GM12801 (cell line): ENCODE measurements at regions not wholly inside any gene's neighbourhood (a gene's known extent, or its start where the extent isn't known, plus 50 kb on each side); places are given as distances from the start of the nearest gene placed in this dataset.

ENCODE experiments used
- CTCF ChIP-seq: IDR thresholded peaks from one replicate; pipeline ENCODE4 v1.5.1; 2011; ENCODE audit warnings: control low read depth; ENCODE audit not compliant: insufficient read length; ENCODE audit errors: extremely low read depth

- TF ChIP-seq CTCF, result no peak
These were observed 129.3 kb downstream of the C5orf15 start for GRCh38 chr5:133839090-133839489.

GRCh38 chr5:133838286-133838685, 130.1 kb downstream of the C5orf15 start:
- TF ChIP-seq CTCF, result no peak

- no peak for TF ChIP-seq CTCF
These were observed 136.8 kb downstream of the C5orf15 start for GRCh38 chr5:133831491-133832224.

GRCh38 chr5:133830911-133831310, 137.5 kb downstream of the C5orf15 start:
- no peak for TF ChIP-seq CTCF

- TF ChIP-seq CTCF, result no peak
These were observed 138.1 kb downstream of the C5orf15 start for GRCh38 chr5:133830281-133830680.

GRCh38 chr5:133829786-133830185, 138.6 kb downstream of the C5orf15 start:
- TF ChIP-seq CTCF, result no peak

- TF ChIP-seq CTCF, result no peak
These were observed 139.7 kb downstream of the C5orf15 start for GRCh38 chr5:133828722-133829121.
